Activated CD8-positive, alpha-beta T cell treated with anti-CD3 and anti-CD28 coated beads, Interleukin-2, amount 10 ng/mL, durations not matched to agents 7 days and 5 days (primary cell): ENCODE measurements at regions not wholly inside any gene's neighbourhood (a gene's known extent, or its start where the extent isn't known, plus 50 kb on each side); places are given as distances from the start of the nearest gene placed in this dataset.

Source experiments
- ATAC-seq: fragments of 150-1000 bp; cut with Tn5 transposase; one replicate; pipeline ENCODE4 v1.10.0; 2021; ENCODE audit warnings: moderate library complexity
- CTCF ChIA-PET: fragments of 350-600 bp; sonication (Branson Sonifier 250); formaldehyde crosslinking; loops from one replicate; lab custom pipeline; 2021; ENCODE audit warnings: antibody characterized with exemption; lab: Charles Lee
- POLR2A ChIA-PET: fragments of 350-600 bp; sonication (Branson Sonifier 250); formaldehyde crosslinking; loops from one replicate; lab custom pipeline; 2021; ENCODE audit warnings: antibody characterized with exemption; lab: Charles Lee
- DNase-seq: peaks from one replicate; pipeline ENCODE4 v3.0.0-alpha.2; 2020
- H3K27ac Mint-ChIP-seq: one replicate; pipeline ENCODE4 v1.8.0; 2021; ENCODE audit warnings: mild to moderate bottlenecking, mixed read lengths
- H3K27me3 Mint-ChIP-seq: one replicate; pipeline ENCODE4 v1.8.0; 2021; ENCODE audit warnings: low read depth, mixed read lengths
- H3K36me3 Mint-ChIP-seq: one replicate; pipeline ENCODE4 v1.8.0; 2021; ENCODE audit warnings: low read depth, mixed read lengths
- H3K4me1 Mint-ChIP-seq: one replicate; pipeline ENCODE4 v1.8.0; 2021; ENCODE audit warnings: low read depth, mixed read lengths
- H3K4me3 Mint-ChIP-seq: one replicate; pipeline ENCODE4 v1.8.0; 2021; ENCODE audit warnings: mild to moderate bottlenecking, mixed read lengths
- H3K9me3 Mint-ChIP-seq: one replicate; pipeline ENCODE4 v1.8.0; 2022; ENCODE audit warnings: mixed read lengths; ENCODE audit not compliant: insufficient read depth

DNA sequence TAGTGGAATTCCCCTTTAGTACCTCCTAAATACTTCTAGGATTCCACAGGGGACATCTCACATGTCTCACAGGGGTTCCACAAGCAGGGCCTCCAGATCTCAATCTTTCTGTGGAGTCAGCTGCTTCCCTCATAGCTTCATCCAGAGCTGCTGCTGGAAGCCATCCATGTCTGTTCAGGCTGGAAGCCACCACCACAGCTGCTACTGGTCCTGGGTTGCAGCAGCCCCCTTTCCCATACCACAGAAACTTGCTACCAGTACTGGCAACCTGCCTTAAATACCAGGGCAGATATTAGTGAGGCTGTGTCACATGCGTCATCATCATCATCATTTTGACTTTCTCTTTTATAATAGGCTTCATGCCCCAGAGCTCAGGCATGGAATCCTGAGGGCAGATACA is 242.7 kb upstream of the NCAM1 start:
- CTCF ChIA-PET = no interaction called here

GRCh38 chr11:112719736-112720525 is 241.3 kb upstream of the NCAM1 start:
- POLR2A ChIA-PET = no interaction called here
- ATAC-seq (no peak), DNase-seq (no peak)
- H3K36me3 Mint-ChIP-seq = no peaks in the 10 kb centered on the region
- no peaks in the 10 kb centered on the region for H3K4me1 Mint-ChIP-seq
- H3K27ac Mint-ChIP-seq = no peak overlapping the region
- H3K9me3 Mint-ChIP-seq = no peaks in the 10 kb centered on the region
- CTCF ChIA-PET = no interaction called here
- H3K27me3 Mint-ChIP-seq = peaks cover 3% of the 10 kb centered on the region
- no peak overlapping the region for H3K4me3 Mint-ChIP-seq

More for the DNA sequence above, 242.7 kb upstream of the NCAM1 start:
- Mint-ChIP-seq H3K27me3 (peaks cover 3% of the 10 kb centered on the region), H3K9me3 (no peaks in the 10 kb centered on the region), H3K4me3 (no peak overlapping the region), H3K36me3 (no peaks in the 10 kb centered on the region), H3K4me1 (no peaks in the 10 kb centered on the region), H3K27ac (no peak overlapping the region)
- ATAC-seq = no peak
- POLR2A ChIA-PET = no interaction called here
- no peak for DNase-seq

- H3K27ac Mint-ChIP-seq = no peak overlapping the region
- no peak for DNase-seq
- H3K36me3 Mint-ChIP-seq = no peaks in the 10 kb centered on the region
- ATAC-seq = no peak
- H3K9me3 Mint-ChIP-seq = no peaks in the 10 kb centered on the region
- POLR2A ChIA-PET = no interaction called here
- no peak overlapping the region for H3K4me3 Mint-ChIP-seq
- no peaks in the 10 kb centered on the region for H3K4me1 Mint-ChIP-seq
- CTCF ChIA-PET = no interaction called here
- H3K27me3 Mint-ChIP-seq = no peaks in the 10 kb centered on the region
Observed at GRCh38 chr11:112722148-112722547, 239.1 kb upstream of the NCAM1 start.

DNA sequence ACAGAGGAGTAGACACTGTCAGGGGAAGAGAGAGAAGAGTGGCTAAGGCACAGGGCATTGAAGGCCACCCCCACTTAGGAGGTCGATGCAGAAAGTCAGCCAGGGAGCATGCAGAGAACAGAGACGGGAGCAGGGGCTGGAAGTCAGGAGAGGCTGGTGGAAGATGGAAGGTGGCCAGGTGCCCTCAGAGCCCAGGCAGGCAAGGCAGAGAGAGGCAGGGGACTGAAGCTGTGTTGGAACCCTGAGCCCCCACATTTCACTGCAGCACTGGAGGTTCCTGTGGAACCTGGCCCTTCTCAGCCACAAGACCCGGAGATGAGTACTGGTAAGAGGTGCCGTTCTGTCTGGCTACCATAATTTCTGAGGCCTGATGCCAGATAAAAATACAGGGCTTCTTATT is 238.3 kb upstream of the NCAM1 start:
- no peaks in the 10 kb centered on the region for H3K27me3 Mint-ChIP-seq
- H3K9me3 Mint-ChIP-seq = no peaks in the 10 kb centered on the region
- no peak overlapping the region for H3K27ac Mint-ChIP-seq
- DNase-seq = no peak
- H3K4me3 Mint-ChIP-seq = no peak overlapping the region
- no peaks in the 10 kb centered on the region for H3K36me3 Mint-ChIP-seq
- H3K4me1 Mint-ChIP-seq = no peaks in the 10 kb centered on the region
- CTCF ChIA-PET = no interaction called here
- POLR2A ChIA-PET = no interaction called here
- ATAC-seq = no peak

GRCh38 chr11:112723676-112724495 is 237.3 kb upstream of the NCAM1 start:
- CTCF ChIA-PET = no interaction called here
- H3K27ac Mint-ChIP-seq = no peak overlapping the region
- H3K4me3 Mint-ChIP-seq = no peak overlapping the region
- no peaks in the 10 kb centered on the region for H3K9me3 Mint-ChIP-seq
- no peak for DNase-seq
- no peaks in the 10 kb centered on the region for H3K4me1 Mint-ChIP-seq
- H3K27me3 Mint-ChIP-seq = no peaks in the 10 kb centered on the region
- ATAC-seq = no peak
- POLR2A ChIA-PET = no interaction called here
- no peaks in the 10 kb centered on the region for H3K36me3 Mint-ChIP-seq

DNA sequence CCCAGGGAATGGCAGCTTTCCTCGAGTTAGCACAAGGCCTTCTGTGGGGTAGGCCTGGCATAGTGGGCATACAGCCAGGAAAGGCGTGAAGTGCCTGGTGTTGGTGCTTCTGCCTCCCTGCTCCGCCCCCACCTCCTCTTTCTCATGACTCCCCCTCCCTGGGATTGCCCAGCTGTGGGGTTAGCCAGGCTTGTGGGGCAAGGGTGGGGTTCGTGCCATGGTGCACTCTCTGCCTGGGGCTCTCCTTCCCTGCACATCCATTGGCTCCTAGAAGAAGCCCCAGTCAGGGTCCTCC is 236.8 kb upstream of the NCAM1 start:
- POLR2A ChIA-PET = no interaction called here
- no peaks in the 10 kb centered on the region for H3K4me1 Mint-ChIP-seq
- H3K27me3 Mint-ChIP-seq = no peaks in the 10 kb centered on the region
- DNase-seq (no peak), ATAC-seq (no peak)
- no peak overlapping the region for H3K27ac Mint-ChIP-seq
- H3K36me3 Mint-ChIP-seq = no peaks in the 10 kb centered on the region
- no peaks in the 10 kb centered on the region for H3K9me3 Mint-ChIP-seq
- CTCF ChIA-PET = no interaction called here
- no peak overlapping the region for H3K4me3 Mint-ChIP-seq

DNA sequence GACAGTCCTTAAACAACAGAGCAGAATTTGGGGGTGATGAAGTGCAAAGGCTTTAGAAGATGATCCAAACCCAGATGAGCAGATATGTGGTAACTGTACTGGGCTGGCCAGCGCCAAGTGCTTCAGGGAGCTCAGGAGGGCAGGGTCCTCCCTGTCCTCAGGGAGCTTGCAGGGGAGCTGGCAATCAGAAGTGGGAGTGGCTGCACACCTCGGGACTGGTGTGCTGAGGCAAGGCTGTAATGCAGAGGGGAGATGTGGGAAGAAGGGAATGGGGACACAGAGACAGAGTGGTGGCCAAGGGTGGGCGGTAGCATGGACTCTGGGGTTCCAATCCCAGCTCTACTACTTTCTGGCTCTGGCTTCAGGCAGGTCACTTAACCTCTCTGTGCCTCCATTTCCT is 235.6 kb upstream of the NCAM1 start:
- H3K27ac Mint-ChIP-seq = no peak overlapping the region
- CTCF ChIA-PET = interaction anchor here (0.5 kb wide), 1 partner anchor 1778 kb away, joined by 3 read pairs; no protein-coding TSS in a partner anchor
- POLR2A ChIA-PET = no interaction called here
- H3K4me3 Mint-ChIP-seq = no peak overlapping the region
- no peaks in the 10 kb centered on the region for H3K36me3 Mint-ChIP-seq
- H3K27me3 Mint-ChIP-seq = no peaks in the 10 kb centered on the region
- no peak for DNase-seq
- no peak for ATAC-seq
- no peaks in the 10 kb centered on the region for H3K9me3 Mint-ChIP-seq
- no peaks in the 10 kb centered on the region for H3K4me1 Mint-ChIP-seq

DNA sequence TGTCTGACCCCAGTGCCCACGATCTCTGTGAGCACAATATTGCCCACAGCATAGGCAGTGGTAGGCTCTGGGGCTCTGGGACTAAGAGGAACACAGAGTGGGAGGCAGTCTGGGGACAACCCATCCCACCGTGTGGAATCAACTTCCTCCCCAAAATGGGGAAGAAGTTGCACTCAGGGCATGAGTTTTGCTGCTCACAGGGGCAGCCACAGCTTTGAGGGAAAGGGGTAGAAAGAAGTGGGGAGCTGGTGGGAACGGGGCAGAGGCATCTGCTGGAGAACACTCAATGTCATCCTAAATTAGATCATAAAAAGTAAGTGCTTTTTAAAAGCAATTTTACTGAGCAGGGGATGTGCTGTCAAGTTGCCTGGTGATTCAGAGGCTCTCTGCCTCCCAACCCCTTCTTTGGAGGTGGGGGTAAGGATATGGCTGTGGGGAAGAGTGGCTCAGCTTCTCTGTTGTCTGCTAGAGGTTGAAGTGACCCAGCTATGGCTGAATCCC is 233.8 kb upstream of the NCAM1 start:
- Mint-ChIP-seq H3K27me3 (no peaks in the 10 kb centered on the region), H3K27ac (no peak overlapping the region), H3K36me3 (no peaks in the 10 kb centered on the region), H3K4me1 (no peaks in the 10 kb centered on the region), H3K9me3 (no peaks in the 10 kb centered on the region), H3K4me3 (no peak overlapping the region)
- DNase-seq (no peak), ATAC-seq (no peak)
- CTCF ChIA-PET = no interaction called here
- POLR2A ChIA-PET = no interaction called here

DNA sequence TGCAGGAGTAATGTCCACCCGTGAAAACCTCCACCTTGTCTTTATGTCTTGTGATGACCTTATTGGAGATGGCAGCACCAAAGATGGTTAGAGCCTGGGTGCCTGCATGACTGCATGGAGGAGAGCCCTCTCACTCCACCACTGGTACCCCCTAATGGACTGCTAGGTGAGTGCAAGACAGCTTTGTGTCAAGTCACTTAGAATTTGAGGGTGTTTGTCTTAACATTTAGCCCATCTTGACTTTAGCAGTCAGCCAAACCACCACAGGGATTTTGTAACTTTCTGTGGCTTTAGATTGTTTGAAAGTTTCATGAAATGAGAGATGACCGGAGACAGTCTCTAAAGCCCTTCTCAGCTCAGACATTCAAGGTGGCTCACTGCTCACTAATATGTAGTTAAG is 232.9 kb upstream of the NCAM1 start:
- no peaks in the 10 kb centered on the region for H3K36me3 Mint-ChIP-seq
- no peaks in the 10 kb centered on the region for H3K27me3 Mint-ChIP-seq
- H3K9me3 Mint-ChIP-seq = no peaks in the 10 kb centered on the region
- DNase-seq = no peak
- H3K4me3 Mint-ChIP-seq = no peak overlapping the region
- POLR2A ChIA-PET = no interaction called here
- no peak overlapping the region for H3K27ac Mint-ChIP-seq
- CTCF ChIA-PET = no interaction called here
- no peaks in the 10 kb centered on the region for H3K4me1 Mint-ChIP-seq
- ATAC-seq = no peak

DNA sequence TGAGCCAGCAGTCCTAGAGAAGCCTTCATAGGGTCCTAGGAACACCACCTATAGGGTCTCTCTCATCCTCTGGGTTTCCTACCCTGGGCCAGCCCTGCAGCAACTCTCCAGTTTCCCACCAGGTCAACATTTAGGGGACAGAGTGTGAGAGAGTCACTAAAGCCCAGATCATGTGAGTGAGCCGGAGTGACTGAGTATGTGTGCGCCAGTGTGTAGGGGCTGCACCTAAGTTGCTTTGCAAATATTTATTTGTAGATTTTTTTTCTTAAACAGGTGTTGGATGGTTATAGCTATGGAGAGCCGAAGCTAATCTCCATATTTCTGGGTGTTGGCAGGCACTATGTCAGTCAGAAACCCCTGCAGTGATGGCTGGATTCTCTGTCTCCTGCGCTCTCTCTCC is 232.5 kb upstream of the NCAM1 start:
- no peaks in the 10 kb centered on the region for H3K9me3 Mint-ChIP-seq
- H3K27ac Mint-ChIP-seq = no peak overlapping the region
- H3K27me3 Mint-ChIP-seq = no peaks in the 10 kb centered on the region
- H3K4me1 Mint-ChIP-seq = no peaks in the 10 kb centered on the region
- ATAC-seq = no peak
- POLR2A ChIA-PET = no interaction called here
- CTCF ChIA-PET = no interaction called here
- no peaks in the 10 kb centered on the region for H3K36me3 Mint-ChIP-seq
- H3K4me3 Mint-ChIP-seq = no peak overlapping the region
- no peak for DNase-seq

DNA sequence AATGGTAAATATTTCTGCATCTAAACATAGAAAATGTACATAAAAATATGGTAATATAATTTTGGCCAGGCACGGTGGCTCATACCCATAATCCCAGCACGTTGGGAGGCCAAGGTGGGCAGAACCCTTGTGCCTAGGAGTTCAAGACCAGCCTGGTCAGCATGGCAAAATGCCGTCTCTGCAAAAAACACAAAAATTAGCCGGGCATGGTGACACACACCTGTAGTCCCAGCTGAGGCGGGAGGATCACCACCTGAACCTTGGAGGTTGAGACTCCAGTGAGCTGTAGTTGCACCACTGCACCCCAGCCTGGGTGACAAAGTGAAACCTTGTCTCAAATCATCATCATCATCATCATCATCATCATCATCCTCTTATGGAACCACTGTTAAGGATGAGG is 230.6 kb upstream of the NCAM1 start:
- H3K4me3 Mint-ChIP-seq = no peak overlapping the region
- no peaks in the 10 kb centered on the region for H3K4me1 Mint-ChIP-seq
- DNase-seq = no peak
- ChIA-PET CTCF (no interaction called here), POLR2A (no interaction called here)
- no peaks in the 10 kb centered on the region for H3K36me3 Mint-ChIP-seq
- no peak for ATAC-seq
- H3K9me3 Mint-ChIP-seq = no peaks in the 10 kb centered on the region
- no peaks in the 10 kb centered on the region for H3K27me3 Mint-ChIP-seq
- H3K27ac Mint-ChIP-seq = no peak overlapping the region

DNA sequence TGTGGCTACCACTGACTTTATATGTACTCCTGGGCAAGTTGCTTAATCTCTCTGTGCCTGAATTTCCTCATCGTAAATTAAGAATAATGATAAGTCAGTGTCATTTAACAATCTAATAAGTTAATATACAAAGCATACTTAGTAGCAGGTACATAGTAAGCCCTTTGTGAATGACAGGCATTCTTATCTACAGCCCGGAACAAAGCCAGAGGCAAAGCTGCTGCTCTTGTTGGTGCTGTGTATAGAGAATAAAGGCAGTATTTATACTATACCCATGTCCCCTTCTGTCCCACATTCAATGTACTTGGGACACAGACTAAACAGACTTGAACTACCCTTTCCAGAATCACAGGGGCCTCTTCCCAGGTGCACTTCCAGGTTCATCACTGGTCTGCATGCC is 229.7 kb upstream of the NCAM1 start:
- POLR2A ChIA-PET = no interaction called here
- no peaks in the 10 kb centered on the region for H3K36me3 Mint-ChIP-seq

More for the DNA sequence above, 229.7 kb upstream of the NCAM1 start:
- DNase-seq (no peak), ATAC-seq (no peak)
- Mint-ChIP-seq H3K27me3 (no peaks in the 10 kb centered on the region), H3K9me3 (no peaks in the 10 kb centered on the region), H3K4me3 (no peak overlapping the region), H3K4me1 (no peaks in the 10 kb centered on the region), H3K27ac (no peak overlapping the region)
- CTCF ChIA-PET = no interaction called here
